Astrocyte of the spinal cord (primary cell): ENCODE measurements at regions not wholly inside any gene's neighbourhood (a gene's known extent, or its start where the extent isn't known, plus 50 kb on each side); places are given as distances from the start of the nearest gene placed in this dataset.
"Not testable (repeated sequence)": the region's sequence is repeated elsewhere in the genome, so short reads cannot be mapped to it uniquely, and the experiment has no call there.

Experiments used
- DNase-seq: peaks from one replicate; pipeline ENCODE4 v3.0.0; 2011; ENCODE audit warnings: low read depth, low spot score
- H3K4me3 ChIP-seq: 2 replicates; pipeline ENCODE4 v1.5.1; 2011; ENCODE audit warnings: low read depth, mild to moderate bottlenecking, low read length, moderate library complexity
- in situ Hi-C: cut with HindIII; loops from 2 replicates; pipeline ENCODE4 v1.10.0; 2017; ENCODE audit warnings: low sequenced_read_pairs
- TF ChIP-seq, protein P1 (sequence below): IDR thresholded peaks from 2 replicates; pipeline ENCODE4 v1.5.1; 2012; ENCODE audit warnings: low read depth, mild to moderate bottlenecking, low read length, inconsistent platforms

DNA sequence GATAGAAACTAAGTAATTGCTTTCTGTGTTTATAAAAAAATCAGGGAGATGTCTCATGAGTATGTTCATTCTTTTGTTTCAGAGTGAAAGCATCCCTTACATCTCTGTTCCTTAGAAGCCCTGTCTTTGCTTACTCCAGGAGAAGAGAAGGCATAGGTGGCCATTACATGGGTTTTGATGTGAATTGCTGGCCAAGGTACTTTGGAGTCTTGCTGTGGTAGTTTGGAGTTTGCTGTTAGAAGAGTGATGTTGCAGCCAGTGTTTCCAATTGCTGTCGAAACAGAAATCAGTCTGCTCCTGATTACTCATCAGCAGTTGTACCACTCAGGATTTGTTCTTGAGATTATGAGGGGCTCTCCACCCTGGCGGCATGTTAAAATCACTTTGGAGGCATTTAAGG, 97.8 kb upstream of the KLHL14 start:
- H3K4me3 ChIP-seq = no peak overlapping the region
- no peak for DNase-seq
- TF ChIP-seq, protein P1, sequence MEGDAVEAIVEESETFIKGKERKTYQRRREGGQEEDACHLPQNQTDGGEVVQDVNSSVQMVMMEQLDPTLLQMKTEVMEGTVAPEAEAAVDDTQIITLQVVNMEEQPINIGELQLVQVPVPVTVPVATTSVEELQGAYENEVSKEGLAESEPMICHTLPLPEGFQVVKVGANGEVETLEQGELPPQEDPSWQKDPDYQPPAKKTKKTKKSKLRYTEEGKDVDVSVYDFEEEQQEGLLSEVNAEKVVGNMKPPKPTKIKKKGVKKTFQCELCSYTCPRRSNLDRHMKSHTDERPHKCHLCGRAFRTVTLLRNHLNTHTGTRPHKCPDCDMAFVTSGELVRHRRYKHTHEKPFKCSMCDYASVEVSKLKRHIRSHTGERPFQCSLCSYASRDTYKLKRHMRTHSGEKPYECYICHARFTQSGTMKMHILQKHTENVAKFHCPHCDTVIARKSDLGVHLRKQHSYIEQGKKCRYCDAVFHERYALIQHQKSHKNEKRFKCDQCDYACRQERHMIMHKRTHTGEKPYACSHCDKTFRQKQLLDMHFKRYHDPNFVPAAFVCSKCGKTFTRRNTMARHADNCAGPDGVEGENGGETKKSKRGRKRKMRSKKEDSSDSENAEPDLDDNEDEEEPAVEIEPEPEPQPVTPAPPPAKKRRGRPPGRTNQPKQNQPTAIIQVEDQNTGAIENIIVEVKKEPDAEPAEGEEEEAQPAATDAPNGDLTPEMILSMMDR = no peak
- in situ Hi-C loops = no loop called here

DNA sequence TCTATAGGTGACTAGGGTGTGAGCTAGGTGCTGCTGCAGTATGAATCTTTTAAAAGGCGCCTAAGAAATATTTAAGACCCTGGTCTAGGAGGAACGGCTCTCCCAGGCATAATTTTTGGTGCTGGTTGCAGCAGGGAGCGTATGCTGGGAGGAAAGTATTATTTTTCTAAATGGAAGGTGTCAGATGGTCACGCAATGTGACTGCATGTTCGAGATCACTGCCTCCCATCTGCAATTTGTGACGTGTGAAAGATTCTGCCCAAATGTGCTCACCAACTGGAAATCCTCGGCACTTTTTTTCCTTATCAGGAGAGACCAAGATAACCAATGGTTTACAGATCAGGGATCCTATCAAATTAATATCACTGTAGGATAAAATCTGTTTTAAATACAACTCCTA, 95.6 kb upstream of the KLHL14 start:
- no peak for DNase-seq
- TF ChIP-seq, protein P1 = no peak
- in situ Hi-C loops = no loop called here
- no peak overlapping the region for H3K4me3 ChIP-seq

DNA sequence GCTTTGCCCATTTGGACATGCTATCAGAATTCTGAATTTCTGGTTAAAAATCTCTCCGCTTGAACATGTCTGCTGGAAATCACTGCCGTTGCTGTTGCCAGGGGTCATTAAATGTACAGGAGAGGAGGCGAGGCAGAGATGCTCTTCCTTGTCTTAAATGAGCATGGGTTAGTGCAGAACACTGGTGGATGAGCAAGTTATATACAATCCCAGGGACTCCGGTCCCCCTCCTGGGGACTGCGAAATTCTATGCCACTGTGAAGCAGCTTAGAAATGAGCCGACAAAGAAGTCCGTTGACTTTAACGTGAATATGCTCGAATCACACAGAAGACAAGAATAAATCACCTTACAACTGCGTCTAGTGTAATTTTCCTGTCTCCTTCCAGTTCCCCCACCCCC, 95.1 kb upstream of the KLHL14 start:
- no peak overlapping the region for H3K4me3 ChIP-seq
- TF ChIP-seq, protein P1 = no peak
- in situ Hi-C loops = no loop called here
- DNase-seq = no peak

DNA sequence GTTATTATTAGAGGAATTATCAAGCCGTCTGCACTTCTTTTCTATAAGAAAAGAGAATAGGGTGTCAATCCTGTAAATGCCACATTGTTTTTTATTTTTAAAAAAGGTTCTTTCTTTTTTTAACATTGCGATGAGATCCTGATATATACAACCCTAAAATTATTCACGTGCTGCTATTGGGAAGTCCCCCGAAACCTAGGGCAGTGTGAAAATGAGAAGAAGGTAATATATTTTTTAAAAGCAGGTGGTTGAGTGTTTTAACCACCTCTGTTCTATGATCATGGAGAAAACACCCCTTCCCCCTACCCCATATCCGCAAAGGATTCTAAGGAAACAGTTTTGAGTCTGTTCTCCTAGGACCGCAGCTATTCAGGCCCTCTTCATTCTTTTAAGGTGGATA, 94.5 kb upstream of the KLHL14 start:
- TF ChIP-seq, protein P1 = no peak
- DNase-seq = no peak
- in situ Hi-C loops = no loop called here

DNA sequence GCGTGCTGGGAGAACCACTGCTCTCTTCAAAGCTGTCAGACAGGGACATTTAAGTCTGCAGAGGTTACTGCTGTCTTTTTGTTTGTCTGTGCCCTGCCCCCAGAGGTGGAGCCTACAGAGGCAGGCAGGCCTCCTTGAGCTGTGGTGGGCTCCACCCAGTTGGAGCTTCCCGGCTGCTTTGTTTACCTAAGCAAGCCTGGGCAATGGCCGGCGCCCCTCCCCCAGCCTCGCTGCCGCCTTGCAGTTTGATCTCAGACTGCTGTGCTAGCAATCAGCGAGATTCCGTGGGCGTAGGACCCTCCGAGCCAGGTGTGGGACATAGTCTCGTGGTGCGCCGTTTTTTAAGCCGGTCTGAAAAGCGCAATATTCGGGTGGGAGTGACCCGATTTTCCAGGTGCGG, 89.2 kb upstream of the KLHL14 start:
- in situ Hi-C loops, H3K4me3 ChIP-seq, DNase-seq: not testable (repeated sequence)

More for the DNA sequence above, 94.5 kb upstream of the KLHL14 start:
- no peak overlapping the region for H3K4me3 ChIP-seq

DNA sequence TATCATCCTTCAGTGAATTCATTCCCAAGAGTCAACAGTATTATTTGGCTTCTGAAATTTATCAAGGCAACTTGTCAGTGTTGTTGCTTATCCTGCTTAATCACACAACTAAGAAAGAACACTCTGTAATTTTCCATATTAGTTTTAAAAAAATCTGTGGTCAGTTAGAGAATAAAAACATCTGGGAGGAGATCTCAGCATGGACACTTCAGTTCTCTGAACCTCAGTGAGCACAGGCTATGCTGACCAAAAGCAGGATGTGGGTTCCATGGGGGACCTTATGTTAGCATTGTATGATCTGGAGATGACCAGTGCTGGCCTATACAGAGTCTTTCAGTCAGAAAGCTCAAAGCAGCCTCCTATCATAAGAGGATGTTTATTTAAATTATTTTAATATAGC, 79.1 kb upstream of the KLHL14 start:
- no peak overlapping the region for H3K4me3 ChIP-seq
- TF ChIP-seq, protein P1 = no peak
- in situ Hi-C loops = no loop called here

DNA sequence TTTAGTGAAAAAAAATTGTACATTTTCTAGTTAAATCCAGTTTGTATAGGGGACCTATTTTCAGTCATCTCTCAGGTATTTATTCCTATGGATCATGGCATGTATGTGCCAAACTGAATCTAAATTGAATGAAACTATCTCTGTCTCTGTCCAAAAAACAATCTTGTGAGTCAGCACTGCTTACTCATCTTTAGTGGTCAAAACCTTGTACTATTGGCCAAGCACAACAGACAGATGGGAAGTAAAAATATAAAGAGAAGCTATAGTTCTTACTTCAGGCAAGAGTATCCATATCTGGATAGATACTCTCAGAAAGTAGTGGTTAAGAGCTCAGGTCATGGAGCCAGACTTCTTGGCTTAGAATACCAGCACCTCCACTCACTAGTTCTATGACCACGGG, 76.0 kb upstream of the KLHL14 start:
- no peak overlapping the region for H3K4me3 ChIP-seq
- peak; percentile 66 for DNase-seq
- in situ Hi-C loops = no loop called here
- TF ChIP-seq, protein P1 = no peak

More for the DNA sequence above, 79.1 kb upstream of the KLHL14 start:
- DNase-seq = peak; percentile 61
